ENCODE measurements at regions not wholly inside any gene's neighbourhood (a gene's known extent, or its start where the extent isn't known, plus 50 kb on each side); places are given as distances from the start of the nearest gene placed in this dataset.

GRCh38 chr2:133627741-133628140 lies 59.5 kb upstream of the NCKAP5 start:
- Histone ChIP-seq H4K5ac (ENCODE audit: low read depth, low read length) (no peak overlapping the region), H2BK15ac (ENCODE audit: low read depth, low read length) (no peak overlapping the region), H3K4me2 (ENCODE audit: low read depth, low read length) (no peak overlapping the region), H3K4ac (ENCODE audit: low read depth, low read length) (no peak overlapping the region), H3K36me3 (ENCODE audit: control insufficient read depth, insufficient read depth, low read length) (no peaks in the 10 kb centered on the region), H3K23ac (ENCODE audit: low read depth, low read length) (no peak overlapping the region), H3K9me3 (ENCODE audit: control insufficient read depth, insufficient read depth, low read length) (no peaks in the 10 kb centered on the region), H3K27ac (ENCODE audit: insufficient read depth, low read length) (no peak overlapping the region), H3K79me1 (ENCODE audit: low read depth in 1 of 2, low read length in 2 of 2) (no peaks in the 10 kb centered on the region), H3K4me3 (ENCODE audit: insufficient read depth, low read depth, low read length) (no peak overlapping the region), H3K4me1 (ENCODE audit: control insufficient read depth, insufficient read depth, low read length) (no peaks in the 10 kb centered on the region), H3K9me1 (ENCODE audit: insufficient read depth, low read length) (no peaks in the 10 kb centered on the region), H2BK5ac (ENCODE audit: low read depth, low read length, poor library complexity, severe bottlenecking) (no peak overlapping the region), H4K20me1 (ENCODE audit: insufficient read depth, low read length) (no peaks in the 10 kb centered on the region), H2BK120ac (ENCODE audit: low read depth, low read length) (no peak overlapping the region), H2BK20ac (ENCODE audit: low read depth, low read length) (no peak overlapping the region), H2AFZ (replicated peaks; ENCODE audit: low read length, poor library complexity) (no peak overlapping the region), H3K9ac (ENCODE audit: low read depth, low read length) (no peak overlapping the region), H2AK9ac (replicated peaks; ENCODE audit: low read depth, low read length, poor library complexity) (no peak overlapping the region), H3K18ac (ENCODE audit: low read depth, low read length) (no peak overlapping the region), H3K14ac (replicated peaks; ENCODE audit: low read depth, low read length) (no peak overlapping the region), H3K27me3 (ENCODE audit: control insufficient read depth, insufficient read depth, low read length) (no peaks in the 10 kb centered on the region), H2AK5ac (ENCODE audit: low read depth, low read length) (no peak overlapping the region), H4K8ac (ENCODE audit: low read depth in 2 of 2, low read length in 2 of 2) (no peak overlapping the region), H4K91ac (ENCODE audit: insufficient read depth, low read depth, low read length) (no peak overlapping the region), H3K56ac (ENCODE audit: extremely low read depth, insufficient read depth, low read length) (no peak overlapping the region)
- DNase-seq, result no peak
- CTCF ChIA-PET, result interaction anchor here (0.6 kb wide), 1 partner anchor 1160 kb away, joined by 4 read pairs; no protein-coding TSS in a partner anchor
- no CpG with 5 or more reads among the region's 1 CpG for WGBS, 2 experiments (ENCODE audit: extremely low coverage in 2 of 2, insufficient read length in 1 of 2)
- in situ Hi-C loops (cut with MboI; ENCODE audit: low sequenced_read_pairs), result no loop called here
- dilution Hi-C loops (cut with HindIII; ENCODE audit: low sequenced_read_pairs, unreplicated experiment), result no loop called here
- no TSS peak for BruUV-seq (replicated peaks)
- POLR2A ChIA-PET (ENCODE audit: unreplicated experiment), result no interaction called here
- no peak for ATAC-seq (ENCODE audit: low read depth)
- TF ChIP-seq CTCF (conservative IDR thresholded peaks at IDR 0.05; ENCODE audit: low read depth, low read length) (no peak), CHD1 (IDR thresholded peaks at IDR 0.05; ENCODE audit: low read depth, low read length) (no peak)
- intact Hi-C loops (cut with micrococcal nuclease), result no loop called here
